SJCRH30 (cell line): ENCODE measurements at regions not wholly inside any gene's neighbourhood (a gene's known extent, or its start where the extent isn't known, plus 50 kb on each side); places are given as distances from the start of the nearest gene placed in this dataset.

Experiments
- DNase-seq, 2 experiments: peaks; one replicate each; pipeline ENCODE4 v3.0.0-alpha.2; 2015 to 2020
- H3K27ac ChIP-seq: fragments of 250-450 bp; sonication (Bioruptor Pico); 2 replicates; pipeline ENCODE4 v1.5.1; 2020; ENCODE audit warnings: mild to moderate bottlenecking, moderate library complexity
- H3K27me3 ChIP-seq: fragments of 250-450 bp; sonication (Bioruptor Pico); 2 replicates; pipeline ENCODE4 v1.5.1; 2020; ENCODE audit warnings: mild to moderate bottlenecking, moderate library complexity
- H3K36me3 ChIP-seq: fragments of 250-450 bp; sonication (Bioruptor Pico); 2 replicates; pipeline ENCODE4 v1.5.1; 2020; ENCODE audit warnings: mild to moderate bottlenecking, moderate library complexity
- H3K4me1 ChIP-seq: fragments of 250-450 bp; sonication (Bioruptor Pico); 2 replicates; pipeline ENCODE4 v1.5.1; 2020; ENCODE audit warnings: mild to moderate bottlenecking, moderate library complexity
- H3K4me3 ChIP-seq: fragments of 250-450 bp; sonication (Bioruptor Pico); 2 replicates; pipeline ENCODE4 v1.5.1; 2020; ENCODE audit warnings: mild to moderate bottlenecking, moderate library complexity
- H3K9me3 ChIP-seq: fragments of 250-450 bp; sonication (Bioruptor Pico); replicated peaks from 2 replicates; pipeline ENCODE4 v1.5.1; 2020; ENCODE audit warnings: mild to moderate bottlenecking, moderate library complexity

DNA sequence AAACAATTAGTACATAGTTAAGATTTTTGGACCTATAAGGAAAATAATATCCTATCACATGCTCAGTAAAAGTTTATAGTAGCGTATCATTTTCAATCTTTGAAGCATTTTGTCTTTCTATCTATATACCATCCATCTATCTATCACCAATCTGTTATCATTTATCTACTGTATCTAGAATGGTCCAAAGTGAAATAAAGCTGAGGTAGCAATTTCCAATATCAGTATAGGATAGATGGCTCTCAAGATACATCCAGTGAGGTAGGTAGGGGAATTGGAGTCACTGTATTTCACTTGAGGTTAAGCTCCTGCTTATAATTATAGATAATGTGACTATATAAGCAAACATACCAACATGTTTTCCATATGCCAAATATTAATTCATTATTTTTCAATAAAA is 889.1 kb upstream of the CTNND2 start:
- H3K9me3 ChIP-seq: no peaks in the 10 kb centered on the region
- no peak overlapping the region for H3K4me3 ChIP-seq
- no peaks in the 10 kb centered on the region for H3K36me3 ChIP-seq
- H3K27ac ChIP-seq: no peak overlapping the region
- H3K27me3 ChIP-seq: no peaks in the 10 kb centered on the region
- no peak for DNase-seq
- H3K4me1 ChIP-seq: no peaks in the 10 kb centered on the region

DNA sequence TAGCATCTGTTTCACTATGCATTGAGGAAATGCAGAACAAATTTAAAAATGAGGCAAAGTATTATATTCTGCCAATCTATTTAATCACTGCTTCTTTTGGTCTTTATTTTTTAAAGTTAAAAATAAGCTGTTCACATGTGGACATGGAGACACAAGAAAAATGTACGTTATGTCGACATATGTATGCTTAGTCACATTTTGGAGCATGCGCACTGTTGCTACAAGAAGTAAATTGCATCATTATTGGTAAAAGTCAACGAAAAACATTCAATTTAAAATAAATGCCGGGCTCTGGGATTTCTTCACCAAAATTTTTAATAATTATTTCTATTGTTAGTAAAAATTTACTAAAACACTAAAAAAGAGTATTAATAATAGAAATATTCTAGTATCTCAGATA is 876.3 kb upstream of the CTNND2 start:
- Histone ChIP-seq H3K4me3 (no peak overlapping the region), H3K36me3 (no peaks in the 10 kb centered on the region), H3K27me3 (no peaks in the 10 kb centered on the region), H3K27ac (no peak overlapping the region), H3K9me3 (no peaks in the 10 kb centered on the region), H3K4me1 (no peaks in the 10 kb centered on the region)
- DNase-seq: no peak

DNA sequence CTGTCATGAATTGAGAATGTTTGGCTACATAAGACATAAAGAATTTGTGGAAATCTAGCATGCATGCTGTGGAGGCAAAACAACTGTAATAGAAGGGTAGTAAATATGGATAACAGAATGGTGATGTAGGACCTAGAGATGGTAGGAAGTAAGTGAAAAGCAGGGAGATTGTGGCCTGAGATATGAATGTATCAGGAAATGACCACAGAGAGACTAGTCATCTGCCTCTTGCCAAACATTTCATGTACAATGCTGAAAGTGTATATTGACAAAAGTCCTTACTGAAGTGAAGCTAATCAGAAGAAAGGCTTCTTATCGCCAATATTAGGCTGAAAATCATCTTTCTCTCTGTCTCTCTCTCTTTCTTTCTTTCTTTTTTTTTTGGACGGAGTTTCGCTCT is 873.1 kb upstream of the CTNND2 start:
- H3K27me3 ChIP-seq: no peaks in the 10 kb centered on the region
- H3K36me3 ChIP-seq: no peaks in the 10 kb centered on the region
- no peaks in the 10 kb centered on the region for H3K4me1 ChIP-seq
- no peak for DNase-seq
- no peak overlapping the region for H3K4me3 ChIP-seq
- H3K9me3 ChIP-seq: no peaks in the 10 kb centered on the region
- no peak overlapping the region for H3K27ac ChIP-seq

DNA sequence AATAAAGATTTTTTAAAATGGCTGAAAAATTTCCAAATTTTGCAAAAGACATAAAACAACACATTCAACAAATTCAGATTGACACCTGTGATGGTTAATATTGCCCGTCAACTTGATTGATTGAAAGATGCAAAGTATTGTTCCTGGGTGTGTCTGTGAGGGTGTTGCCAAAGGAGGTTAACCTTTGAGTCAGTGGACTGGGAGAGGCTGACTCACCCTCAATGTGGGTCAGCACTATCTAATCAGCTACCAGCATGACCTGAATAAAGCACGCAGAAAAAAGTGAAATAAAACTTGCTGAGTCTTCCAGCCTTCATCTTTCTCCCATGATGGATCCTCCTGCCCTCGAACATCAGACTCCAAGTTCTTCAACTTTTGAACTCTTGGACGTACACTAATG is 868.0 kb upstream of the CTNND2 start:
- Histone ChIP-seq H3K27ac (no peak overlapping the region), H3K9me3 (no peaks in the 10 kb centered on the region), H3K4me3 (no peak overlapping the region), H3K4me1 (no peaks in the 10 kb centered on the region), H3K27me3 (no peaks in the 10 kb centered on the region), H3K36me3 (no peaks in the 10 kb centered on the region)
- no peak for DNase-seq

DNA sequence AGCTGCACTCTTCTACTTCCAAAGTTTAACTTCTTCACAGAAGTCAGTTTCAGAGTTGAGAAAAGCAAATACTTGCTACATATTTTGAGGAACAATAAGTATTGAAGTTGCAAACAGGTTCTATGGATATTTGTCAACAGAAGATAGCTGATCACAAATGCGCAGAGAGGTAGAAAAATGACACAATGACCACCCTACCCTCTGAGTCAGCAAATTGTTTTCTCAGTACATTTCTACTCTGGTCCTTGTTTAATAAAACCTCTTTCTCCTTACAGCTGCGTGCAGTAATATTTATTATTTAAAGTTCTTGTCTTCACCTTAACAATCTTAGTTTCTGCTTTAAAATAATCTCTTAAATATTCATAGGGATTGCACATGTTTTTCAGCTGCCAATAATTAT is 855.1 kb upstream of the CTNND2 start:
- no peaks in the 10 kb centered on the region for H3K4me1 ChIP-seq
- no peak overlapping the region for H3K4me3 ChIP-seq
- DNase-seq: no peak
- no peaks in the 10 kb centered on the region for H3K9me3 ChIP-seq
- H3K27ac ChIP-seq: no peak overlapping the region
- no peaks in the 10 kb centered on the region for H3K27me3 ChIP-seq
- H3K36me3 ChIP-seq: no peaks in the 10 kb centered on the region

DNA sequence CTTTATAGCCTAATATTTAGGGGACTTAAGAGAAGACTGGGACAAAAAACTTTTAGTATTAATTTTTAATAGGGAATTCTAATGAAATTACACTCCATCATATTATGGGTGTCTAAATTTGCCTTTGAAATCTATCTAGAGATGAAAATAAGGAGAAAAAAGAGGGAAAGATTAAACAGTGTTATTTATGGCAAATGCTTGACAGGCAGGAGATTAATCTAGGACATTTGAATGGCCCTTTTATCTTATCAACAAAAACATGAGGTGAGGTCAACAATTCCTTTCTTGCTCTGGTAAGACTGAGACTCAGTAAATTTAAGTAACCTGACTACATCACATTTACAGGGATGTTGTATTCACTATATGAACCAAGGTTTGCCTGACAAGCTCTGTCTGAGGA is 852.8 kb upstream of the CTNND2 start:
- no peak for DNase-seq
- no peaks in the 10 kb centered on the region for H3K4me1 ChIP-seq
- no peaks in the 10 kb centered on the region for H3K9me3 ChIP-seq
- no peak overlapping the region for H3K27ac ChIP-seq
- H3K4me3 ChIP-seq: no peak overlapping the region
- no peaks in the 10 kb centered on the region for H3K36me3 ChIP-seq
- H3K27me3 ChIP-seq: no peaks in the 10 kb centered on the region

DNA sequence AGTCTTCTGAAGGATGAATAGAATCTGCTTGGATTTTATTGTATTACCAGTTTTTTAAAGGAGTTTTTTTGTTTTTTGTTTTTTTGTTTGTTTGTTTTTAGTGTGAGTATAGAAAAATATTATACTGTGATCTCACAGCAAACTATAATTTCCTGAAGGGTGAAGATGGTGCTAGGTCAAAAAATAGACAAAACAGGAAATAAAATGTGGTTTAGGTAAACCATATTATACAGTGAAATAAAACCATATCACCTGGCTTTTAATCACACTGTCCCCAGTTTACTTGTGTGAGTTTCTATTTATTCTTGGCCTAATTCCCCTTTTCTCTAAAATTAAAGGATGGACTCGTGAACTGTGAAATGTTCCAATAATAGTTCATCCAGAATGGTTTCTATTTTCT is 841.3 kb upstream of the CTNND2 start:
- H3K27me3 ChIP-seq: no peaks in the 10 kb centered on the region
- no peaks in the 10 kb centered on the region for H3K36me3 ChIP-seq
- H3K4me1 ChIP-seq: no peaks in the 10 kb centered on the region
- no peak overlapping the region for H3K4me3 ChIP-seq
- no peak for DNase-seq
- no peak overlapping the region for H3K27ac ChIP-seq
- H3K9me3 ChIP-seq: no peaks in the 10 kb centered on the region

DNA sequence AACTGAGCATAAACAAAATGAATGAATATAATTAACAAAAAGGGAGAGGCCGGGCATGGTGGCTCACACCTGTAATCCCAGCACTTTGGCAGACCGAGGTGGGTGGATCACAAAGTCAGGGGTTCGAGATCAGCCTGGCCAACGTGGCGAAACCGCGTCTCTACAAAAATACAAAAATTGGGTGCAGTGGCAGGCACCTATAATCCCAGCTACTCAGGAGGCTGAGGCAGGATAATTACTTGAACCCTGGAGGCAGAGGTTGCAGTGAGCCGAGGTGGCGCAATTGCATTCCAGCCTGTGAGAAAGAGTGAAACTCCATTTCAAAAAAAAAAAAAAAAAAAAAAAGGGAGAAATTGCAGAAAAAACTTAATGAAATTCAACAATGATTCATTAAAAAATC is 839.3 kb upstream of the CTNND2 start:
- Histone ChIP-seq H3K27me3 (no peaks in the 10 kb centered on the region), H3K4me3 (no peak overlapping the region), H3K36me3 (no peaks in the 10 kb centered on the region), H3K27ac (no peak overlapping the region), H3K4me1 (no peaks in the 10 kb centered on the region), H3K9me3 (no peaks in the 10 kb centered on the region)
- no peak for DNase-seq

DNA sequence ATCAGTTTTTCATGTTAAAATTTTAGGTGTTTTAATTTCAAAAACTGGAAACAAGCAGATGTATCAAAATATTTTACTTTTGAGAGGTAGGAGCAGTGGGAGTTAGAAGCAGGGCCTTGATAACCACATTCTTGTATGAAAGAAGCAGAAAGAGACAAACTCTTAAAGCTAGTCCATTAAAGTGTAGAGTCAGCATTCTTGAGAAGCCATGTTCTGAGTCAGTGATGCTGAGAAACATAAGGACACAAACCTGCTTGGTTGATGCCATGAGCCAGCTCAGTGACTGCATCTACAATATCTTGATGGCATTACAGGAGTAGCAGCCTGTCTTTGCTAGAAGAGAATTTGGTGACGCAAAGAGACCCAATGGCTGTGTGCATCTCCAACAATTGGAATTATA is 826.1 kb upstream of the CTNND2 start:
- no peak for DNase-seq
- H3K27ac ChIP-seq: no peak overlapping the region
- H3K9me3 ChIP-seq: no peaks in the 10 kb centered on the region
- no peak overlapping the region for H3K4me3 ChIP-seq
- H3K4me1 ChIP-seq: no peaks in the 10 kb centered on the region
- no peaks in the 10 kb centered on the region for H3K27me3 ChIP-seq
- H3K36me3 ChIP-seq: no peaks in the 10 kb centered on the region

DNA sequence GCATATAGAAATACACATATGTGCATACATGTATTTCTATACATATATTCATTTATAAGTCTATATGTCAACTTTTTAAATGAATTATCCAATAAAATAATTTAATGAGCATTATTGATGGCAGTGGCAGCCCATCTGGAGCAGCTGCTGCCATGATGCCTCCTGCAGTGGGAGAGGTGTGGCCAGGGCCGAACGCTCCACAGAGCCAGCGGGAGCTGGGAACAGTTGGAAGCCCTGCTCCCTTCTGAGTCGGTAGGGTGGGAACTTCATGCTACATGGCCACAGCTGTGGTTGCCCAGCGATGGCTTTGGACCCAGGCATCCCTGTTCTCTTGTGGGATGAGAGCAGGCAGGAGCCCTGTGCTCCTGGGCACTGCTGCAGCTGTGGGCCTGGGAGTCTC is 812.4 kb upstream of the CTNND2 start:
- DNase-seq: no peak
- Histone ChIP-seq H3K36me3 (no peaks in the 10 kb centered on the region), H3K4me3 (no peak overlapping the region), H3K9me3 (no peaks in the 10 kb centered on the region), H3K27me3 (no peaks in the 10 kb centered on the region), H3K27ac (no peak overlapping the region), H3K4me1 (no peaks in the 10 kb centered on the region)

DNA sequence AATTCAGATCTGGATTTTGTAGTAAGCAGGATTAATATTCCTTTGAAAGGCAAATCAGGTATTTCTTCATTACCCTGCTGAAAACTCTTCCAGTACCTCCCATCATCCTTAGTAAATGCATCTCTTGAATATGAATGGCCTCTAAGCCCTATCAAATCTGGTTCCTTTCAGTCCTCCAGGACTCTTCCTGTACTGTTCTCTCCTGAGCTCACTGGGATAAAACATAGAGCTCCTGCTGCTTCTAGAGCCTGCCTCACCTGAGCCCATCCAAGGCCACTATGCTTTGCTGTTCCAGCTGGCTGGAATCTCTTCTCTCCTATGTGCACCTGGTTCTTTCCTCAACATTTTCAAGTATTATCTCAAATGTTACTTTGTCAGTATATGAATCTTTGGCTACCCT is 803.3 kb upstream of the CTNND2 start:
- H3K36me3 ChIP-seq: no peaks in the 10 kb centered on the region

DNA sequence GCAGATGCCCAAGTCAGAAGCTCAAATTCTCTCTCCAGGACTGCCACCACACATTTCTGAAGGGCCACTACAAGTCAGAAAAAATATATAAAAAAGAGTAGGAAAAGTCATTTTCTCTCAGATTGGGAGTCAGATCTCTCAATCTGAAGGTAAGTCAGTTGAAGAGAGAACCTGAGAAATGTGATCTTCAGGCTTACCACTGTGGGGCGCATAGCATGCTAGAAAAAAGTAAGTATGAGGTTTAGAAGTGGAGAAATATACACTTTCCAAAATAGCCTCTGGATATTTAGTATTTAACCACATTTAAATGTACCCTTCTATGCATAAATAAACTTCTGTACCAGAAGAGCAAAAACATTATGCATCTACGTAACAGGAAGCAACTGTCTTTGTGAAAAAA is 800.7 kb upstream of the CTNND2 start:
- Histone ChIP-seq H3K36me3 (no peaks in the 10 kb centered on the region), H3K4me3 (no peak overlapping the region), H3K4me1 (no peaks in the 10 kb centered on the region), H3K27ac (no peak overlapping the region), H3K27me3 (no peaks in the 10 kb centered on the region), H3K9me3 (no peaks in the 10 kb centered on the region)
- DNase-seq: no peak

More for the DNA sequence above, 803.3 kb upstream of the CTNND2 start:
- no peak overlapping the region for H3K27ac ChIP-seq
- no peak overlapping the region for H3K4me3 ChIP-seq
- H3K9me3 ChIP-seq: no peaks in the 10 kb centered on the region
- no peaks in the 10 kb centered on the region for H3K4me1 ChIP-seq
- no peak for DNase-seq
- no peaks in the 10 kb centered on the region for H3K27me3 ChIP-seq

DNA sequence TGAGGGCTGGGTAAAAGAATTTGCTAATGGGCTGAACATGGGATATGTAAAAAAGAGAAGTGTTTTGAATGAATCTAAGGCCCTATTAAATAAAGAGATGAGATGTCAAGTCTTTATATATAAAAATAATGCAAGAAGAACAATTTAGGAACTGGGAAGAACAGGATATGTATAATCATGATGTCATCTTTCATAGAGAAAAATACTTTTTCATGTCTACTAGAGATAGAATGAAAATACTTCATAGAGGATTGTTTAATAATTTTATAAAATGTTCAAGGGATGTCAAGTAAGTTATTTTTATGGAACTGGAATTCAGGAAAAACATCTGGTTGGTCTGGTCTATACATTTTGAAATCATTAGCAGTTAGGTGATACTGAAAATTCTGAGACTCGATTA is 799.0 kb upstream of the CTNND2 start:
- Histone ChIP-seq H3K4me1 (no peaks in the 10 kb centered on the region), H3K27ac (no peak overlapping the region), H3K36me3 (no peaks in the 10 kb centered on the region), H3K4me3 (no peak overlapping the region), H3K9me3 (no peaks in the 10 kb centered on the region), H3K27me3 (no peaks in the 10 kb centered on the region)
- no peak for DNase-seq

DNA sequence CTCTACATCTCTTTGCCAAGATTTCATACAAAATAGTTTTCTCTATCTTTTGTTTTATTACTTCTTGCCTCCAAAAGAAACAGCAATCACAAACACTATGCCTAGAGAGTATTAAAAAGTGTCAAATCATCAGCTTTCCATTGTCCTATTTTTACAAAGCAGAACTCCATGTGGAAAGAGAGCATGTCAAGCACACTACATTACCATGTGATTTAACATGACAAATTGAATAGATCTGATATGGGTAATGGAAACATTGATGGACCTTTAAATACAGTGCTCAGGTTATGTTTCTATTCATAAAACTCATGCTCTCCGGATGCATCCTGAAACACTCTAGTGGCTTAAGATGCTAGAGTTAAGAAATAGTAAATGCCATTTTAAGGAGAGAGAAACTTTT is 791.4 kb upstream of the CTNND2 start:
- Histone ChIP-seq H3K4me1 (no peaks in the 10 kb centered on the region), H3K36me3 (no peaks in the 10 kb centered on the region), H3K27ac (no peak overlapping the region), H3K9me3 (no peaks in the 10 kb centered on the region), H3K27me3 (no peaks in the 10 kb centered on the region), H3K4me3 (no peak overlapping the region)
- DNase-seq: no peak

DNA sequence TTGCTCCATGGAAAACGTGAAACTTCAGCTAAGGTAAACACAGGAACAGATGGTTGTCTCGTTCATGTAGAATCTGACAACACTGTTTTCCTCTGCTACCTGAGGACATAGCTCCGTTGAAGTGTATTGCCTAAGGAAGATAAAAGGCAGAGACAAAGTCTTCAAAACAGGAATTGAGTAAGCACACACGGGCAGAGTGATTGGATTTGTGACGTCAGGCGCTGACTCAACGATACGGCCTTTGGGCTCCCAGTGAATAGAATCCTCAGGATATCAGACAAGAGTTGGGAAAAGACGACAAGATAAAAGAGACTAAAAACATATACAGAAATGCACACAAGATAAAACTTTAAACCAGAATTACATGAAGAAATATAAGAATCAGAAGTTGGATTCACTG is 787.1 kb upstream of the CTNND2 start:
- no peaks in the 10 kb centered on the region for H3K36me3 ChIP-seq
- H3K27me3 ChIP-seq: no peaks in the 10 kb centered on the region
- DNase-seq: no peak
- no peak overlapping the region for H3K27ac ChIP-seq
- H3K9me3 ChIP-seq: no peaks in the 10 kb centered on the region
- no peak overlapping the region for H3K4me3 ChIP-seq
- H3K4me1 ChIP-seq: no peaks in the 10 kb centered on the region

DNA sequence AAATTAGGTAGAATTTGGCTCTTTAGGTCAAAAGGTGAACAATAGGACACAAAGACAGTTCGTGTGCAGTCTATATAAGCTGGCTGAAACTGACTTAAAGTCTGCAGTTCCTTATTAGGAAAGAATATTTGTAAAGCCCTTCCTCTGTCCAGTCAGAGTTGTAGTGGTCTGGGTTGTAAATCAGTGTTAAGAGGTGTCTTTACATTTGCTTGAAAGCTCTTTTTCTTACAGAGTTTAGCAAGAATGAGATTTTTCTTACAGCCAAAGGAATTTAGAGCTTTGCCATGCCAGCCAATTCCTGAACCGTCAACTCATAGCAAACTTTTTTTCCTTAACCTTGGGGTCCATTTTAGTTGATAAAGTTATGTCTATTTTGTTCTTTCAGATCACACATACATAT is 786.1 kb upstream of the CTNND2 start:
- H3K4me3 ChIP-seq: no peak overlapping the region
- no peaks in the 10 kb centered on the region for H3K9me3 ChIP-seq
- no peak for DNase-seq
- H3K4me1 ChIP-seq: no peaks in the 10 kb centered on the region
- no peaks in the 10 kb centered on the region for H3K36me3 ChIP-seq
- no peak overlapping the region for H3K27ac ChIP-seq
- H3K27me3 ChIP-seq: no peaks in the 10 kb centered on the region

DNA sequence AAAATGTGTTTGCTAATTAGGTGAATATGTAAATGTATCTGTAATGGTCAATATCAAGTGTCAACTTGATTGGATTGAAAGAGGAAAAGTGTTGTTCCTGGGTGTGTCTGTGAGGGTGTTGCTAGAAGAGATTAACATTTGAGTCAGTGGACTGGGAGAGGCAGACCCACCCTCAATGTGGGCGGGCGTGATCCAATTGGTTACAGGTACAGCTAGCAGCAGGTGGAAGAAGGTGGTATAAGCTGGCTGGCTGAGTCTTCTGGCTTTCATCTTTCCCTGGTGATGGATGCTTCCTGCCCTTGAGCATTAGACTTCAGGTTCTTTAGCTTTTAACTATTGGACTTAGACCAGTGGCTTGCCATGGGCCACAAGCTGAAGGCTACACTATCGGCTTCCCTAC is 779.0 kb upstream of the CTNND2 start:
- no peak overlapping the region for H3K4me3 ChIP-seq
- H3K27me3 ChIP-seq: no peaks in the 10 kb centered on the region
- H3K27ac ChIP-seq: no peak overlapping the region
- H3K9me3 ChIP-seq: no peaks in the 10 kb centered on the region
- DNase-seq: no peak
- H3K36me3 ChIP-seq: no peaks in the 10 kb centered on the region
- H3K4me1 ChIP-seq: no peaks in the 10 kb centered on the region
